Brain microvascular endothelial cell (primary cell): ENCODE measurements at regions not wholly inside any gene's neighbourhood (a gene's known extent, or its start where the extent isn't known, plus 50 kb on each side); places are given as distances from the start of the nearest gene placed in this dataset.

Source experiments
- DNase-seq: peaks from one replicate; pipeline ENCODE4 v3.0.0-alpha.2; 2020
- H3K27ac ChIP-seq: fragments of 250-450 bp; sonication (Bioruptor Pico); 2 replicates; pipeline ENCODE4 v1.5.1; 2020; ENCODE audit warnings: mild to moderate bottlenecking, moderate library complexity
- H3K27me3 ChIP-seq: fragments of 250-450 bp; sonication (Bioruptor Pico); replicated peaks from 2 replicates; pipeline ENCODE4 v1.5.1; 2020; ENCODE audit warnings: mild to moderate bottlenecking
- H3K36me3 ChIP-seq: fragments of 250-450 bp; sonication (Bioruptor Pico); replicated peaks from 2 replicates; pipeline ENCODE4 v1.5.1; 2020; ENCODE audit warnings: mild to moderate bottlenecking
- H3K4me3 ChIP-seq: 2 replicates; pipeline ENCODE4 v1.5.1; 2011; ENCODE audit warnings: low read depth, mild to moderate bottlenecking, control low read depth, low read length, moderate library complexity
- CTCF ChIP-seq: IDR thresholded peaks from 2 replicates; pipeline ENCODE4 v1.5.1; 2011; ENCODE audit warnings: low read depth, mild to moderate bottlenecking, moderate library complexity, low read length, control low read depth, inconsistent platforms; ENCODE audit errors: missing control alignments
- in situ Hi-C: cut with HindIII; loops from 2 replicates; pipeline ENCODE4 v1.10.0; 2017; ENCODE audit warnings: low sequenced_read_pairs, low pct_ligation_motif_present

GRCh38 chr11:45021001-45021400 is 70.3 kb upstream of the TP53I11 start:
- Histone ChIP-seq H3K4me3 (no peak overlapping the region), H3K36me3 (no peaks in the 10 kb centered on the region), H3K27me3 (peaks cover 5% of the 10 kb centered on the region), H3K27ac (no peak overlapping the region)
- DNase-seq, result no peak
- no peak for TF ChIP-seq CTCF
- in situ Hi-C loops, result no loop called here

- Histone ChIP-seq H3K27ac (no peak overlapping the region), H3K36me3 (no peaks in the 10 kb centered on the region), H3K4me3 (no peak overlapping the region), H3K27me3 (peaks cover 5% of the 10 kb centered on the region)
- no peak for DNase-seq
- in situ Hi-C loops, result no loop called here
- no peak for TF ChIP-seq CTCF
Observed at GRCh38 chr11:45021692-45022141, 71.0 kb upstream of the TP53I11 start.

GRCh38 chr11:45022294-45023064 is 71.8 kb upstream of the TP53I11 start:
- Histone ChIP-seq H3K4me3 (no peak overlapping the region), H3K27me3 (peaks cover 5% of the 10 kb centered on the region), H3K36me3 (no peaks in the 10 kb centered on the region), H3K27ac (no peak overlapping the region)
- in situ Hi-C loops, result no loop called here
- no peak for DNase-seq
- no peak for TF ChIP-seq CTCF

- TF ChIP-seq CTCF, result no peak
- no peak for DNase-seq
- in situ Hi-C loops, result no loop called here
- Histone ChIP-seq H3K4me3 (no peak overlapping the region), H3K27ac (no peak overlapping the region), H3K27me3 (peaks cover 5% of the 10 kb centered on the region), H3K36me3 (no peaks in the 10 kb centered on the region)
Observed at GRCh38 chr11:45023065-45023365, 72.3 kb upstream of the TP53I11 start.

GRCh38 chr11:45024316-45024715 is 73.6 kb upstream of the TP53I11 start:
- no peak for TF ChIP-seq CTCF
- no peak overlapping the region for H3K27ac ChIP-seq
- peaks cover 2% of the 10 kb centered on the region for H3K27me3 ChIP-seq
- DNase-seq, result no peak
- no peak overlapping the region for H3K4me3 ChIP-seq
- H3K36me3 ChIP-seq, result no peaks in the 10 kb centered on the region
- in situ Hi-C loops, result no loop called here
